ENCODE measurements at regions not wholly inside any gene's neighbourhood (a gene's known extent, or its start where the extent isn't known, plus 50 kb on each side); places are given as distances from the start of the nearest gene placed in this dataset.

- TF ChIP-seq SIN3A (IDR thresholded peaks at IDR 0.05; ENCODE audit: borderline replicate concordance, insufficient read depth, low read length): no peak
- no peak for TF ChIP-seq POLR2AphosphoS5 (IDR thresholded peaks at IDR 0.05; ENCODE audit: low read depth, low read length)
- no peak for TF ChIP-seq FOXP2 (optimal IDR thresholded peaks at IDR 0.05; ENCODE audit: borderline replicate concordance, extremely low read depth, extremely low read length, insufficient read depth)
These were observed 59.2 kb upstream of the PRSS16 start for GRCh38 chr6:27188061-27188884.
